HG02852 (cell line): ENCODE measurements at regions not wholly inside any gene's neighbourhood (a gene's known extent, or its start where the extent isn't known, plus 50 kb on each side); places are given as distances from the start of the nearest gene placed in this dataset.
"Not testable (repeated sequence)": the region's sequence is repeated elsewhere in the genome, so short reads cannot be mapped to it uniquely, and the experiment has no call there.

Experiments used
- ATAC-seq: cut with Tn5 transposase; IDR thresholded peaks from one replicate; pipeline ENCODE4 v1.9.1; 2021; ENCODE audit warnings: mild to moderate bottlenecking, moderate library complexity; ENCODE audit not compliant: unreplicated experiment

DNA sequence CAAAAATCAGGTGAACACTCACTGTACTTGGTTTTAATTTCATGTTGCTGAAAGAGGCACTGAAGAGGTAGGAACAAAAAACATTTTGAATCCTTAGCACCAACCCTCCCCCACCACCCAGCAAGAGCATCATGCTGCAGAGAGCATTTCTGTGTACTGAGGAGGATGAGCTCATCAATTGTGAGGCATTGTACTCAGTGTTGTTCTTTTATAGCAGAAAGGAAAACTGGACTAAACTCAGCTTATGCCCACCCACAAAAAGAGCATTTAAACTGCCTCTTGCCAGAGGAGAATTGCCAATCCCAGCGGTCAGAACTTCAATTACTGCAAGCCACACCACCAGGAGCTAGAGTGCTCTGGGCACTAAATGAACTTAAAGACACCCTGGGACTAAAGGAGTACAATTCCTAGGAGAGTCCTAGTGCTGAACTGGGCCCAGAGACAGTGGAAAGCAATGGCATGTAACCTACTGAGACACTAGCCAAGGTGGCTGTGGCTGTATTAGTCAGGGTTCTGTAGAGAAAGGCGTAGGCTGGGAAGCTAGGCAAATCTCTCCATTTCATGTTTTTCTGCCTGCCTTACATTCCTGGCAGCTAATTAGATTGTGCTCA, 280.7 kb upstream of the KLHL4 start:
- no peak for ATAC-seq

DNA sequence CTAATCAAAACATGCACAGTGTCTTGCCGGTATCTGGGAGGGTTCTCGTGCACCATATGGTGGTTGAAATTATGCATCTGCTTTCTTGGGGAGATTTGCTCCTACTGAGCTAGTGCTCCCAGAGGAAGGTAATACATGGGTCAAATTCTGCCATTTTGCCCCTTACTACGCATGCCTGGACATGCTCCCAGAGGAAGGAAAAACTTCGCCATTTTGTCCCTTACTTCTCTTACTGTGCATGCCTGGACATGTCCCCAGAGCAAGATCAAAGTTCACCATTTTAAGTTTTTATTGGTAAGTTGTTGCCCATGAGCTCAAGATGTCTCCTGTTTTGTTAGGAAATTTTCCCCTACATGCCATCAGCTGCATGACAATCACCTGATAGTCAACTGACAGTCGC, 252.1 kb upstream of the KLHL4 start:
- ATAC-seq: no peak

DNA sequence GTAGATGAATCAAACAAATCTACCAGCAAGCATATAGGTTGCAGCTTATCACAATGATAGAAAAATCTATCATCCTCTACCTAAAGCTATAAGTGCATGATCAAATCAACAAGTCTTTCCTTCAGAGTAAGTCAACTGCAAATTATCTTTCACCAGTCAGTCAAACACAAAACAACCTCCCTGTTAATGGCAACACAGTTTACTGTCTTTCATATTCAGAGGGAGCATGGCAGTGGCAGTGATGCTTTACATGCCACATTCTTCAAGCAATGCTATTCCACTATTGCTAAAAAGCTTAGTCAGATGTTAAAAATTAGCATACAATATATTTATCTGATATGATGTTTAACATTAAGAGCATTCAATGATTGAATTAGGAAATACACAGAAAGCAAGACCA, 245.1 kb upstream of the KLHL4 start:
- no peak for ATAC-seq

DNA sequence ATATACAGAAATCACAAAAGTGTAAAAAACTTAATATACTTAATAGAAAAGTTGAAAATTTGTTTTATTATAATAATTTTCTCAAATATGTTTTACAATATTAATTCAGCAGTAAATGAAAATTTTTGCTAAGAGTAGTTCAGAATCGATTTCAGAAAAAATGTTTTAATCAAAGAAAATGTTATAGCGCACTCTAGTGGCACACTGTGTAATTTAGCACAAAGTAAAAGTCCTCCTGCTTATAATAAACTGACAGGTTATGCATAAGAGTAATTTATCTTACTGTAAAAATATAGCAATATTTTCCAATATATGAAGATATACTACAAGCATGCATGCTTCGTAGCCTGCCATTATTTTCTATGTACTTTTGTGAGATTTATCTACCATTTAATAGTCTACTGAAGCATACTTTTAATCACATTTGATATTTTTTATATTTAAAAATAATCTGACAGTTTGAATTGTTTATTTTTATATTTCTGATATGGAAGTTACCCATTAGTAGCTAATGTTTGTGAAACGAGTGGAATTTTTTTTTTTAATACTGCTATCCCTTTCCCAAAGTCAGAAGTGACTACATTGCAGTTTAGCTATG, 217.9 kb upstream of the KLHL4 start:
- ATAC-seq: peak; percentile 62

DNA sequence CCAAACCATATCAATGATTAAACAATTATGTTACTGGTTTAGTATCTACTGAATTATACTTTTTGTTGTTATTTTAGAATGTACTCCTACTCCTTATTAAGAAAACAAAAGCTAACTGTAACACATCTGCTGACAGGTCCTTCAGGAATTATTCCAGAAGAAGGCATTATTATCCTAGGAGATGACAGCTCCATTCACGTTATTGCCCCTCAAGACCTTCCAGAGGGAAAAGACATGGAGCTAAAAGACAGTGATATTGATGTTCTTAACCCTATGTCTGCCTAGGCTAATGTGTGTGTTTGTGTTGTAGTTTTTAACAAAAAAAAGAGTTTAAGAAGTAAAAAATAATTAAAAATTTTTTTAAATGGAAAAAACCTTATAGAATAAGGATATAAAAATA, 206.8 kb upstream of the KLHL4 start:
- ATAC-seq: no peak

DNA sequence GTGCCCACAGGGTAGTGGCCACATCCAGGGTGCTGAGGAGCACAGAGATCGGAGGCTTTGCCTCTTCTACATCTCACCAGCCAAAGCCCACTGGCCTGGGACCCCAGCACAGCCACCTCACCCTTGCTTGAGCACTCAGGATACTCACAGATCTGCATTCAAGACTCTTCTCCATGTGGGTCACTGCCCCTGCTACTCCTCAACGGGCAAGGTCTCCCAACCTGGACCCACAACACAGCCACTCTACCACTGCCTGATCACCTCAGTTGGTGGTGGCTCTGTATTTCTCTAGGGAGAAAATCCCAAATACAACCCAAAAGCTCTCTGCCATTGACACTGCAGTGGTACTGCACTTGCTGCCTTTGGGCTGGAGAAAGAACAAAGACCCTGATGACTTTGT, 190.3 kb upstream of the KLHL4 start:
- ATAC-seq: no peak

DNA sequence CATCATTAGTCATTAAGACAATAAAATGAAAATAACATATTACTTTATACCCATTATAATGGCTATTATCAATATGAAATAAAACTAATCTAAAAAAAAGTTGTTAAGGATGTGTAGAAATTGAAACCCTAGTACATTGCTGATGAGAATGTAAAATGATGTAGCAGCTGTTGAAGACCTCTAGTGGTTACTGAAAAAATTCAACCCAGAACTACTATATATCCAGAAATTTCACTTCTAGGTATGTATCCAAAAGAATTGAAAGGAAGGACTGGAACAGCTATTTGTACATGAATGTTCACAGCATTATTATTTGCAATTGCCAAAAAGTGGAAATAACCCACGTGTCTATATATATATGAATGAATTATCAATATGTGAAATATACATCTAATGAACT, 180.3 kb upstream of the KLHL4 start:
- no peak for ATAC-seq

DNA sequence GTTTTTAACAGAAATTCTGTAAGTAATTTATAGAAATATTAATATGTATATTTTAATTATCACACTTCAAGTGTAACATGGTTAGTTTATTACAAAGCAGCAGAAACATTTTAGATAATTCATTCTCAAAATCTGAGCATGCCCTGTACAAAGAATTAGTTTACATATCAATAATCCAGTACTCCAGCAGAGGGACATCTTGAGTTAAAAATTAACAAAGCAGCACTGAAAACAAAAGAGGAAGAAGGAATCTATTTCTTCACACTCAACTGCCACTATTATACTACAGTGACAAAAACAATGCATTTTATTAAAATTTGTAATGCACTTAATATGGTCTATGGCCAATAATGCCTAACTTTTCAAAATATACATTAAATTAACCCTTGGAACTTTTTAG, 179.1 kb upstream of the KLHL4 start:
- peak; percentile 68 for ATAC-seq

DNA sequence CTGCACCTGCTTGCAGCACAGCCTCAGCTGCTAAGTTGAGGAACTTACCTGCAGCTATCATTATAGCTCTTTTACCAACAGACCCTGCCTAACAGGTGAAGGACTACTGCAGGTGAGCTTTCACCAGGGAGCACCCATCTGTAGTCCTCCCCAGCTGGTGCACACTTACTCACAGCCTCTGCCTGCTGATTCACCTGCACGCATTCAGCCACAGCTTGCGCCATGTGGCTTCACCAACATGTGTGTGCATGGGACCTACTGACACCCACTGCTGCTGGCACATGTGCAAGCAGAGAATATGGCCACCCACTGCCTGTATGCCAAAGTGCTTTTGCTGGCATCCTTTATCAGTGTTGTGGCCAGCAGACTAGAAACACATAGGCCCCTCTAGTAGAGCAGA, 146.7 kb upstream of the KLHL4 start:
- ATAC-seq: no peak

DNA sequence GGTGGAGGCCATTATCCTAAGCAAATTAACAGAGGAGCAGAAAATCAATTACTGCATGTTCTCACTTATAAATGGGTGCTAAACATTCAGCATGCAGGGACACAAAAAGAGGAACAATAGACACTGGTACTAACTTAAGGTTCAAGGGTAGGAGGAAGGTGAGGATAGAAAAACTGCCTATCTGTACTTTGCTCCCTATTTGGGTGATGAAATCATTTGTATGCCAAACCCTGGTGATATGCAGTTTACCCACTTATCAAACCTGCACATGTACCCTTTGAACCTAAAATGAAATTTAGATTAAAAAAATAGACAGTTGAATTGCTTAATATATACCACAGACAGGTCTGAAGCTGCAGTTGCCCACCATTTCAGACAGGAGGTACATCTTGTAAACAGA, 143.3 kb upstream of the KLHL4 start:
- ATAC-seq: no peak

DNA sequence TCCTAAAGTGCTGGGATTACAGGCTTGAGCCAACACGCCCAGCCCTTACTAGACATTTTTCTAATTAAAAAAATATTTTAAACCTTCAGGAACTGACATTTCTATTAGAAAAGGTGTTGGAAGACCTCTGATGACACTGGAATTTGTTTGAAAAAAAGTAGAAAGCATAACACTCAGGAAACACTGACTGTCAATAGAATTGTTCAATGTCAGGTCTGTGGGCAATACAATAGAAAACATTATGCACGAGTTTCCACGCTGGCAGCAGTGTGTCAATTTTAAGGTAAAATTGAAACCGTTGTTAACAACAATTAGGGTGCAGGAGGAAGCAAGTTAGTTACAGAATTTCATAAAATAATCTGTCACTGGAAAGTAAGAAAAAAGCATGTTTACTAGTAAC, 140.7 kb upstream of the KLHL4 start:
- ATAC-seq: no peak

DNA sequence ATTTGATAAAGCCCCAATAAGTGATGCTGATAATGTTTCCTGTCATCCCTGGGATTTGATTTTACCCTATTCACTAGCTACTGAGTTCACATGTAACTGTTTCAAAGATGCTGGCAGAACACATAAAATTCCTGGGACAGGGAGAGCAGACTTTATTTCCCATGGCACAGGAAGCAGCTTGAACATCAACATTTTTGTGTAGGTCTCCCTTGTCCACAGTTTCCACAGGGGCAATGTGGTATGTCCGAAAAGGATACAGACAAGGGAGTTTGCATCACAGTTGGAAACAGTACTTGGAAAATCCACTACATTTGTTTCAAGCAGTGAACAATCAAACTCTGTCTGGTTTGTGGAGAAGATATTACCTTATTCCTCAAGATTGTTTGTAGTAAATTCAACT, 129.2 kb upstream of the KLHL4 start:
- no peak for ATAC-seq

DNA sequence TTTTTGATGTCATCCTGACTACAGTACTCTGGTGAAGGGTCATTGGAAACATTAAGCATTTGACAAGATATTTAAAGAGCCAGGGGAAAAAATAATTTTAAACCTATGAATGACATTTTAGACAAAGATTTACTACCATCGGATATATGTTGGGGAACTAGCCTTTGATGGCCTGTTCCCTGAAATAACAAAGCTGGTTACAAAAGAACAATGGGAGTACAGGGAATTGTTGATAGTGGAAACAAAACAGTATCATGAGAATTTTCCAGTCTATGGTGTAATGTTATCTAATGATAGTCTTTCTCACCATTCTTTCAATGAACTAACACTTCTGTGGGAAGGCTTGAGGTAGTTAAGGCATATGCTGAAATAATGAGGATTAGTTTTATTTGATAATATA, 125.9 kb upstream of the KLHL4 start:
- ATAC-seq: no peak

DNA sequence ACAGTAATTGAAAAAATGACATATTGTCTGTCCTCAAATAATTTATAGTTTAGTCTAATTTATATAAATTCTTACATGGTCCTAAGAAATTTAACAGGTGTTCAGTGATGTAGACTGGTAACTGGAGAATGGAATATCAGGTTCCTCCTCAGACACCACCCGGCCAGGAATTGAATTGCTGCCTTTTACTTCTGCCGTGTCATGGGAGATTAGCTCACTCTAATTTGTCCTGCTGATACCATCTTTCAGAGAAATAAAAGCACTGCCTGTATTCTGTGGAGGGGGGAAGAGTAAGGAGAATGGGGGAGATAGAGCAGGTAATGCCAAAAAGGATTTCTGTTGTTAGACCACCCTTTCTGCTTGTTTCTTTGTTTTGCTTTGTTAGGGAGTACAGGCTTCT, 125.2 kb upstream of the KLHL4 start:
- ATAC-seq: no peak

DNA sequence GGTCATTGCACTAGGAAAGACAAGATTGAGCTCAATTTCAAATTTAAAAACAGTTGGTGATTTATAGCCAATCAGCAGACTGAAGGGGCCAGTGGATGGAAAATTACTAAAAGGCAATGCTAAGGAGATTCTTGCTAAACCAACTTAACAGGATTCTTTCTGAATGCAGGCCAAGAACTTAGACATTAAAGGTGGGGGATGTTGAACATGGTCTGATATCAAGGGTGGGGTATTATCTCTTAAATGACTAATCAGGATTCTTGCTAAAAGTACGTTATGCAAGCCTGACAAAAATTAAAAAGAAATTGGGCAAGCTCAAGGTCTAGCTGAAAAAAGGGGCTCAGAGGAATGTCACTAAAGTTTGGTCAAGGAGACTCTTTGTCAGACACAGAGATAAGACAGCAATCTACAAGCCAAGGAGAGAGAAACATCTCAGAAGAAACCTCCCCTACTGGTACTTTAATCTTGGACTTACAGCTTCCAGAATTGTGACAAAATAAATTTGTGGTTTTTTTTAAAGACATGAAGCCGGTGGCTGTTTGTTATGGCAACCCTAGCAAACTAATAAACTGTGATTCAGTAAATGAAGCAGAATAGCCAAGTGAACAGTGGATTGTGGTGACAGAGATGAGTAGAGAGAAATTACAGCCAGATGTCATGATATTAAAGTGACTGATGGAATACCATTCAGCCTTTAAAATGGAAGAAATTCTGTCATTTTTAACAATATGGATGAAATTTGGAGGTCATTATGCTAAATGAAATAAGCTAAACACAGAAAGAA, 120.3 kb upstream of the KLHL4 start:
- no peak for ATAC-seq

DNA sequence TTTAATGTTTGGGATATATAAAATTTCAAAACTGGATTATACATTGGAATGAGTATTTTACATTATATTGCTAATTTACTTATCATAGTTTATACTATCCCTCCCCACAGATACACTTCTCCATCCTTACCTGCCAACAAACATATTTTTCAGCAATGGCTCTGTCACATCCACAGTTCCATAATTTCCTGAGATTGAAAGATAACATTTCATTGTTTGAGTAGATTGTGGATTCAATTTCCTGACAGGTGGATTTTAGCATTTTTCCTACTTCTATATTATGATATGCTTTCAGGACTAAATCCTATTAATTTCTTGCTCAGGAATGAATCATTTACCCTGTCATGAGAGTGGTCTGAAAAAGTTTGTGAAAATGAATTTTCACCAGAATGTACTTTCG, 115.3 kb upstream of the KLHL4 start:
- no peak for ATAC-seq

DNA sequence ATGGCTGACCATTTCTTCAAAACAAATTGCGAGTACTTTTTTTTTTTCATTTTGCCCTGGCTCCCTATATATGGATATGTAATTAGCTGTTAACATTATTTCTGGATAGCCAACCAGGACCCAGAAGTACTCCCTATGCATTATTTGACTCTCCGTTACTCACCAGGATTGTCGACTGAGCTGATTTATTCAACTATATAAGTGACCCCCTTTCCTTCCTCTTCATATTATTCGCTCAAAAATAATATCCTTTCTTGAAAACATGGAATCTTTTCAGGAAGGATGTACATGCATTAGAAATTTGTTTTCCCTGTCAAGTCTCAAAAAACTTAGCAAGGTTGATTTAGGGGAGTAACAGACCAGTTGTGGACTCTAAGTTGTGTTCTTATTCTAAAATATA, 114.1 kb upstream of the KLHL4 start:
- ATAC-seq: no peak

DNA sequence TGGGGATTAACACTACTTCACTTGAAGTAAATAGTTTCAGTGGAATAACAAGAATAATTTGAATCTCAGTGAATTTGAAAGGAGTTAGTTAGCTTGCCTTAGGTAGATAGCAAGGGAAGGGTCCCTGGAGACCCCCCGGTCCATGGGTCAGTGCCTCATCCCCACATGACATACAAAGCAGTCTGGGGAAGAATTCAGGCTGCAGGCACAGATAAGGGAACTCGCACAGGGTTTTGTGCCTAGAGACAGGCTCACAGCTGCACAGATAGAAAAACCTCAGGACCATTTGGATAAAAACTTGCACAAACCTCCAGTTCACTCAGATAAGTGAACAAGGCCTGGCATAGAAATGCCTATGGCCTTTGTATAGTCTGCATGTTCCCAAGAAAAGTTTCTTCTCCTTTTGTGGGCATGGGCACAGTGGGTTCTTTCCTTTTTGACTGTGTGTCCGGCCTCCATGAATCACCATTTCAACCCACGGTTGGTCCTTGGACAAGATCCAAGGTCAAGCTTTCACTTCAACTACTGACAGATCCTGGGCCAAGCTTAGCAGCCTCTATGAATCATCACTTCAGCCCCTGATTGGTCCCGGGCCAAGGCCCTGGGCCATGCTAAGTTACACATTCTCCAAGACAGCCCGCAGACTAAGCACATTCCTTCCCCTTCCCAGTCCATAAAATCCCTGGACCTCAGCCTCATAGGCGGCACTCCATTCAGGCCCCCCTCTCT, 108.3 kb upstream of the KLHL4 start:
- ATAC-seq: no peak

DNA sequence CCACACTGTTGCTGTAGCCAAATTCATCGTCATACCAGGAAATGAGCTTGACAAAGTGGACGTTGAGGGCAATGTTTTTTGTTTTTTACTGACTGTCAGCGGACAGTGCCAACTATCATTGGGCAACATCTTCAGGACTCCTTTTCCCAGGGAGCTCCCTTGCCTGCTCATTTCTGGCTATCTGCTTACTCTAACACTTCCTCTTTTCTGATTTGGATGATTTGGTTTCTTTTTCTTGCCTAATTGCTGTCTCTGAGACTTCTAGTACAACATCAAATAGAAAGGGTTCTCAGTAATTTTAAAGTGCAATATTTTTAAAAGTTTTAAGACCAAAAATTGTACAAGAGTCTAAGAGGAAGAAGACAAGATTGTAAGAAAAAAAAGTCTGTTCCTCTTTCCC, 92.0 kb upstream of the KLHL4 start:
- no peak for ATAC-seq

DNA sequence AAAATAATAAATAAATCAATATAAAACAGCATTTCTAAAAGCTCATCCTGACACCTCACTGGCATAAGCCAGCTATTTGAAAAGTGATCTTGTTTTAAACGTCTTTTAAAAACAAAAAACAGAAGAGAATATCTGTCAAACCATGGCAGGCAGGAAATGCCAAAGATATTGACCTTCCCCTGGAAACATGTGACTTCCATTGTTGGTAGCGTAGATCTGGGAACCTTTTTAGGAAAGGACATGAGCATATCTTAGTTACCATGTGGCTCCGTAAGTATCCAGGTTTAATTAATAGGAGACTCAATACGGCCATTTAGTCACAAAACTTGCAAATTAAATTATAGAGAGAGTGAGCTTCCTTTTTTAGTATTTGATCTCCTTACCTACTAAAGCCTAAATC, 83.0 kb upstream of the KLHL4 start:
- ATAC-seq: no peak

DNA sequence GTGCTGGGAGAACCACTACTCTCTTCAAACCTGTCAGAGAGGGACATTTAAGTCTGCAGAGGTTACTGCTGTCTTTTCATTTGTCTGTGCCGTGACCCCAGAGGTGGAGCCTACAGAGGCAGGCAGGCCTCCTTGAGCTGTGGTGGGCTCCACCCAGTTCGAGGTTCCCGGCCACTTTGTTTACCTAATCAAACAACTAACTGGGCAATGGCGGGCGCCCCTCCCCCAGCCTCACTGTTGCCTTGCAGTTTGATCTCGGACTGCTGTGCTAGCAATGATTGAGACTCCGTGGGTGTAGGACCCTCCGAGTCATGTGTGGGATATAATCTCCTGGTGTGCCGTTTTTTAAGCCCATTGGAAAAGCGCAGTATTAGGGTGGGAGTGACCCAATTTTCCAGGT, 69.0 kb upstream of the KLHL4 start:
- not testable (repeated sequence) for ATAC-seq

DNA sequence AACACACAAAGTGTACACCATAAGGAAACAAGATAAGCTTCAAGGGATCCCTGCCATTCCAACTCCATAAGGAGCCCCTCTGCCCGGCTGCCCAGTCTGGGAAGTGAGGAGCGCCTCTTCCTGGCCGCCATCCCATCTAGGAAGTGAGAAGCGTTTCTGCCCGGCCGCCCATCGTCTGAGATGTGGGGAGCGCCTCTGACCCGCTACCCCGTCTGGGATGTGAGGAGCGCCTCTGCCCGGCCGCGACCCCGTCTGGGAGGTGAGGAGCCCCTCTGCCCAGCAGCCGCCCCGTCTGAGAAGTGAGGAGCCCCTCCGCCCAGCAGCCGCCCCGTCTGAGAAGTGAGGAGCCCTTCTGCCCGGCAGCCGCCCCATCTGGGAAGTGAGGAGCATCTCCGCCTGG, 51.8 kb upstream of the KLHL4 start:
- ATAC-seq: not testable (repeated sequence)
